ENCODE measurements at regions not wholly inside any gene's neighbourhood (a gene's known extent, or its start where the extent isn't known, plus 50 kb on each side); places are given as distances from the start of the nearest gene placed in this dataset.
"Not testable (repeated sequence)": the region's sequence is repeated elsewhere in the genome, so short reads cannot be mapped to it uniquely, and the experiment has no call there.

- H3K27ac Mint-ChIP-seq (ENCODE audit: unreplicated experiment), result peak overlapping the region; percentile 84
- no peaks in the 10 kb centered on the region for H3K36me3 Mint-ChIP-seq (ENCODE audit: insufficient read depth, unreplicated experiment)
- H3K27me3 Mint-ChIP-seq (ENCODE audit: unreplicated experiment), result no peaks in the 10 kb centered on the region
- no peak for TF ChIP-seq CTCF (IDR thresholded peaks at IDR 0.05; ENCODE audit: unreplicated experiment)
- peak overlapping the region; percentile 67 for H3K4me3 Mint-ChIP-seq (ENCODE audit: low read depth, unreplicated experiment)
- no TSS peak for BruUV-seq (replicated peaks)
- intact Hi-C loops (cut with micrococcal nuclease; ENCODE audit: unreplicated experiment), result loop anchor here (5.0 kb wide), 1 partner anchor 1227 kb away; no protein-coding TSS in a partner anchor
- no peaks in the 10 kb centered on the region for H3K4me1 Mint-ChIP-seq (ENCODE audit: low read depth, unreplicated experiment)
- H3K9me3 Mint-ChIP-seq (ENCODE audit: low read depth, unreplicated experiment), result peaks cover 2% of the 10 kb centered on the region
- CTCF ChIA-PET, result interaction anchor here (0.7 kb wide), 2 partner anchors 54 to 971 kb away, joined by 3 read pairs; no protein-coding TSS in a partner anchor
- DNase-seq, result peak; percentile 10
Observed at GRCh38 chrX:114058988-114059418, 524.9 kb upstream of the HTR2C start.

- H3K4me3 Mint-ChIP-seq (ENCODE audit: low read depth, unreplicated experiment); BruUV-seq (replicated peaks); H3K27me3 Mint-ChIP-seq (ENCODE audit: unreplicated experiment); H3K27ac Mint-ChIP-seq (ENCODE audit: unreplicated experiment); H3K4me1 Mint-ChIP-seq (ENCODE audit: low read depth, unreplicated experiment); H3K36me3 Mint-ChIP-seq (ENCODE audit: insufficient read depth, unreplicated experiment); CTCF ChIA-PET; H3K9me3 Mint-ChIP-seq (ENCODE audit: low read depth, unreplicated experiment); DNase-seq: not testable (repeated sequence)
- intact Hi-C loops (cut with micrococcal nuclease; ENCODE audit: unreplicated experiment), result loop anchor here (5.0 kb wide), 1 partner anchor 1225 kb away; no protein-coding TSS in a partner anchor
Observed at GRCh38 chrX:114057422-114057821, 526.5 kb upstream of the HTR2C start.

DNA sequence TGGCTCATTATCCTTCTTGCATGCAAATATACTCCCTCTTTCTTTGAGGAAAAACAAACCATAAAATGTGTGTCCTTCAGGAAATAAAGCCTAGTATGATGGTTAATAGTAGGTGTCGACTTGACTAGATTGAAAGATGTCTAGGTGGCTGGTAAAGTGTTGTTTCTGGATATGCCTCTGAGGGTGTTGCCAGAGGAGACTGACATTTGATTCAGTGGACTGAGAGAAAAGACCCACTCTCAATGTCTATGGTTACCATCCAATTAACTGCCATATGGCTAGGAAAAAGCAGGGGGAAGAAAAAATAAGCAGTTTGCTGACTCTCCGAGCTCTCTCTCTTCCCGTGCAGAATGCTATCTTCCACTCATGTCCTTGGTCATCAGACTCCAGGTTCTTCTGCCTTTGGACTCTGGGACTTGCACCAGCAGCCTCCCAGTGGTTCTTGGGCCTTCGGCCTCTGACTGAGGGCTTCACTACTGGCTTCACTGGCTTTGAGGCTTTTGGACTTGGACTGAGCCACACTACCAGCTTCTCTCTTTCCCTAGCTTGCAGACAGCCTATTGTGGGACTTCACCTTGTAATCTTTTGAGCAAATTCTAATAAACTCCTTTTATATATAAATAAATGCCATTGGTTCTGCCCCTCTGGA is 532.1 kb upstream of the HTR2C start:
- H3K4me3 Mint-ChIP-seq (ENCODE audit: low read depth, unreplicated experiment), result no peak overlapping the region
- no peak for DNase-seq
- CTCF ChIA-PET, result no interaction called here
- H3K9me3 Mint-ChIP-seq (ENCODE audit: low read depth, unreplicated experiment), result no peaks in the 10 kb centered on the region
- no peaks in the 10 kb centered on the region for H3K27me3 Mint-ChIP-seq (ENCODE audit: unreplicated experiment)
- no TSS peak for BruUV-seq (replicated peaks)
- H3K36me3 Mint-ChIP-seq (ENCODE audit: insufficient read depth, unreplicated experiment), result no peaks in the 10 kb centered on the region
- H3K27ac Mint-ChIP-seq (ENCODE audit: unreplicated experiment), result no peak overlapping the region
- TF ChIP-seq CTCF (IDR thresholded peaks at IDR 0.05; ENCODE audit: unreplicated experiment), result no peak
- intact Hi-C loops (cut with micrococcal nuclease; ENCODE audit: unreplicated experiment), result no loop called here
- no peaks in the 10 kb centered on the region for H3K4me1 Mint-ChIP-seq (ENCODE audit: low read depth, unreplicated experiment)

DNA sequence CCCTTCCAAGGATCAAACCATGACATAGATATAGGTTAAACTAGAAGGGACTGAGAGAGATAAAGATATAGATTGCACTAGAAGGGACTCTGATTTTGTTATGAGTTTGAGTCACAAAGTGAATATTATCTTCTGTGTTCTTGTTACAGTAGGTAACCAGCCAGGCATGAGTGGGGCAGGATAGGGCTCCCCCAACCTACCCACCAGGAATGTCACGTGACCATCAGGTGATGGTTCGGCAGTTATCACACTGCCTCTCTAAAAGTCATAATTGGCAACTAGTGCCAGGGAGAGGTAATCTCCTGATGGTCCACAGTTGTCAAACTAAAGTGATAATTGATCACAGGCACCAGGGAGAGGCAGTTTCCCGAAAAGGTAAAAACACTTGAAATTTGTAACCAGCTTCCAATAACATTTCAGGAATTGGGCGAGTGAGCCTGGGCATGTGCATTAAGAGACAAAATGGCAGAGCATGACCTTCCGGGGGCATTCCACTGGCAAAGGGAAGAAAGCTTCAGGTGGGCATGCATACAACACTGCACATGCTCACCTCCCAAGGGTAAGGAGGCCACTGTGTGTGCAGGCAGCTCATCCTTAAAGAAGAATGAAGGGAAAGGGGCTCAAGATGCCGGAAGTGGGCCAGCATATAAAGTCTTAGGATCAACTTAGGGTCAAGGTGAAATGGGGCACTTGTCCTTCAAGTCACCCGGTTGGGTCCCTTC is 533.6 kb upstream of the HTR2C start:
- Mint-ChIP-seq H3K36me3 (ENCODE audit: insufficient read depth, unreplicated experiment) (no peaks in the 10 kb centered on the region), H3K27me3 (ENCODE audit: unreplicated experiment) (no peaks in the 10 kb centered on the region), H3K4me1 (ENCODE audit: low read depth, unreplicated experiment) (no peaks in the 10 kb centered on the region), H3K9me3 (ENCODE audit: low read depth, unreplicated experiment) (no peaks in the 10 kb centered on the region), H3K27ac (ENCODE audit: unreplicated experiment) (no peak overlapping the region), H3K4me3 (ENCODE audit: low read depth, unreplicated experiment) (no peak overlapping the region)
- TF ChIP-seq CTCF (IDR thresholded peaks at IDR 0.05; ENCODE audit: unreplicated experiment), result no peak
- BruUV-seq (replicated peaks), result no TSS peak
- DNase-seq, result no peak
- CTCF ChIA-PET, result no interaction called here
- intact Hi-C loops (cut with micrococcal nuclease; ENCODE audit: unreplicated experiment), result no loop called here

DNA sequence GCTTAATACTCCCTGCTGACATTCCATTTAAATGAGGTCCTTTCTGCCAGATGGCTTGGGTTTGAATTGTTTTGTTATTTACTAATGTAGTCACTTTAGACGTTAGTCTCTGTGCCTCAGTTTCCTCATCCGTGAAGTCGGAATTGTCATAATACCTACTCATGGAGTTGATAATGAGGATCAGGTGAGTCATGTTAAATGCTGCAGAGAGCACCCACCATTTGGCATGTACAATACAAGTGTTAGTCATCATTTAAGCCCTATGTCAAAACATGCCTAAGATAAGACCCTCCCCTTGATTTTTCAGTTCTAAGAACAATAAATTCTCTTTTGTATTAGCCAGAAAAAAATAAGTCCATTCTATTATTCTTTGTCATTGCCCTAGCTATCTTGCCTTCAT is 534.8 kb upstream of the HTR2C start:
- DNase-seq, result no peak
- Mint-ChIP-seq H3K27me3 (ENCODE audit: unreplicated experiment) (no peaks in the 10 kb centered on the region), H3K4me1 (ENCODE audit: low read depth, unreplicated experiment) (no peaks in the 10 kb centered on the region), H3K27ac (ENCODE audit: unreplicated experiment) (no peak overlapping the region), H3K36me3 (ENCODE audit: insufficient read depth, unreplicated experiment) (no peaks in the 10 kb centered on the region), H3K4me3 (ENCODE audit: low read depth, unreplicated experiment) (no peak overlapping the region), H3K9me3 (ENCODE audit: low read depth, unreplicated experiment) (no peaks in the 10 kb centered on the region)
- BruUV-seq (replicated peaks), result no TSS peak
- CTCF ChIA-PET, result no interaction called here
- intact Hi-C loops (cut with micrococcal nuclease; ENCODE audit: unreplicated experiment), result no loop called here
- TF ChIP-seq CTCF (IDR thresholded peaks at IDR 0.05; ENCODE audit: unreplicated experiment), result no peak

All from Calu3 (cell line).